SW 1271 (cell line): ENCODE measurements at regions not wholly inside any gene's neighbourhood (a gene's known extent, or its start where the extent isn't known, plus 50 kb on each side); places are given as distances from the start of the nearest gene placed in this dataset.

ENCODE experiments used
- DNase-seq, 2 experiments: peaks; one replicate each; lab custom pipeline; 2025; lab: John Stamatoyannopoulos, UW

GRCh38 chr13:99055281-99055680, 77.4 kb upstream of the DOCK9 start:
- DNase-seq = no peak

GRCh38 chr13:99055735-99056134, 77.9 kb upstream of the DOCK9 start:
- DNase-seq = no peak

GRCh38 chr13:99056381-99057014, 78.6 kb upstream of the DOCK9 start:
- DNase-seq = no peak

GRCh38 chr13:99057310-99057975, 79.6 kb upstream of the DOCK9 start:
- DNase-seq = no peak

- no peak for DNase-seq
Observed at GRCh38 chr13:99058527-99059495, 80.9 kb upstream of the DOCK9 start.

GRCh38 chr13:99059498-99060075, 81.7 kb upstream of the DOCK9 start:
- no peak for DNase-seq

- no peak for DNase-seq
Observed at GRCh38 chr13:99061411-99061810, 83.5 kb upstream of the DOCK9 start.

GRCh38 chr13:99062593-99062992, 84.7 kb upstream of the DOCK9 start:
- no peak for DNase-seq

GRCh38 chr13:99063178-99063577, 85.3 kb upstream of the DOCK9 start:
- DNase-seq = no peak

GRCh38 chr13:99063952-99064351, 86.1 kb upstream of the DOCK9 start:
- DNase-seq = no peak

GRCh38 chr13:99064624-99065234, 86.9 kb upstream of the DOCK9 start:
- DNase-seq = no peak

GRCh38 chr13:99065235-99066015, 87.6 kb upstream of the DOCK9 start:
- no peak for DNase-seq

- no peak for DNase-seq
Observed at GRCh38 chr13:99066219-99066618, 88.4 kb upstream of the DOCK9 start.

- DNase-seq = peak; percentile 75 to 93
Observed at GRCh38 chr13:99067159-99067985, 89.5 kb upstream of the DOCK9 start.

GRCh38 chr13:99071211-99071610, 93.3 kb upstream of the DOCK9 start:
- no peak for DNase-seq

- DNase-seq = no peak
Observed at GRCh38 chr13:99071666-99072065, 93.8 kb upstream of the DOCK9 start.

GRCh38 chr13:99072356-99072755, 94.5 kb upstream of the DOCK9 start:
- DNase-seq = no peak

- no peak for DNase-seq
Observed at GRCh38 chr13:99072941-99073340, 95.1 kb upstream of the DOCK9 start.

GRCh38 chr13:99074693-99075092, 96.8 kb upstream of the DOCK9 start:
- no peak for DNase-seq
